H1 (cell line): ENCODE measurements at regions not wholly inside any gene's neighbourhood (a gene's known extent, or its start where the extent isn't known, plus 50 kb on each side); places are given as distances from the start of the nearest gene placed in this dataset.

Source experiments
- CTCF ChIA-PET: fragments of 300-600 bp; sonication (Branson Sonifier 250); formaldehyde crosslinking; loops from one replicate; lab custom pipeline; 2021; ENCODE audit not compliant: partially characterized antibody; lab: Charles Lee
- POLR2A ChIA-PET: fragments of 300-600 bp; sonication (Branson Sonifier 250); formaldehyde crosslinking; loops from one replicate; lab custom pipeline; 2021; ENCODE audit warnings: inconsistent platforms; ENCODE audit not compliant: partially characterized antibody; lab: Charles Lee
- DNase-seq, 2 experiments: peaks; one replicate each; pipeline versions ENCODE4 v3.0.0 to v3.0.0-alpha.2; 2010 to 2022; ENCODE audit warnings: low spot score in 2 of 2, low read depth in 1 of 2, mixed read lengths in 1 of 2
- FAIRE-seq: peaks from 2 replicates; lab custom pipeline; 2011; peaks lifted over from hg19 to GRCh38; lab: Jason Lieb, UNC
- H2AFZ ChIP-seq: 2 replicates; pipeline ENCODE4 v1.8.1; 2012; ENCODE audit warnings: low read length, inconsistent platforms
- H2AK5ac ChIP-seq: 2 replicates; pipeline ENCODE4 v1.6.1; 2013; ENCODE audit warnings: low read depth, low read length
- H2BK120ac ChIP-seq: replicated peaks from 2 replicates; pipeline ENCODE3; 2013; ENCODE audit warnings: low read depth, low read length, inconsistent platforms
- H2BK12ac ChIP-seq: 2 replicates; pipeline ENCODE4 v1.6.1; 2013; ENCODE audit warnings: low read depth, low read length
- H2BK15ac ChIP-seq: 2 replicates; pipeline ENCODE4 v1.6.1; 2013; ENCODE audit warnings: low read length
- H2BK20ac ChIP-seq: 2 replicates; pipeline ENCODE4 v1.6.1; 2013; ENCODE audit warnings: low read length
- H2BK5ac ChIP-seq: 2 replicates; pipeline ENCODE4 v1.6.1; 2013; ENCODE audit warnings: low read depth, low read length
- H3K14ac ChIP-seq: 2 replicates; pipeline ENCODE4 v1.6.1; 2013; ENCODE audit warnings: inconsistent platforms; ENCODE audit not compliant: insufficient read length
- H3K18ac ChIP-seq: 2 replicates; pipeline ENCODE4 v1.6.1; 2013; ENCODE audit warnings: low read length; ENCODE audit errors: extremely low read depth
- H3K23ac ChIP-seq: 2 replicates; pipeline ENCODE4 v1.6.1; 2013; ENCODE audit warnings: inconsistent platforms; ENCODE audit not compliant: insufficient read length
- H3K23me2 ChIP-seq: 2 replicates; pipeline ENCODE4 v1.6.1; 2013; ENCODE audit warnings: low read depth, low read length
- H3K27ac ChIP-seq: 2 replicates; pipeline ENCODE4 v1.6.1; 2011; ENCODE audit warnings: low read depth, low read length, inconsistent platforms
- H3K27me3 ChIP-seq, 4 experiments: replicated peaks in 1 of 4; 1 replicate in 1 of 4; 2 replicates in 3 of 4; pipeline versions ENCODE4 v1.6.1 to v1.8.1; 2011 to 2013; ENCODE audit warnings: low read length in 3 of 4, mild to moderate bottlenecking in 3 of 4, inconsistent platforms in 2 of 4, mixed read lengths in 2 of 4, moderate library complexity in 1 of 4; ENCODE audit not compliant: control insufficient read depth in 3 of 4, insufficient read depth in 3 of 4; ENCODE audit errors: extremely low read depth in 1 of 4
- H3K36me3 ChIP-seq, 4 experiments: 2 replicates each; pipeline versions ENCODE4 v1.6.1 to v1.8.1; 2011 to 2013; ENCODE audit warnings: mild to moderate bottlenecking in 4 of 4, low read length in 3 of 4, moderate library complexity in 2 of 4, control low read depth in 1 of 4, inconsistent platforms in 1 of 4; ENCODE audit not compliant: insufficient read depth in 4 of 4, control insufficient read depth in 2 of 4
- H3K4ac ChIP-seq: replicated peaks from 2 replicates; pipeline ENCODE3; 2013; ENCODE audit warnings: low read length, low read depth, mixed read lengths, inconsistent platforms; ENCODE audit not compliant: insufficient read length
- H3K4me1 ChIP-seq, 4 experiments: replicated peaks in 1 of 4; 1 replicate in 1 of 4; 2 replicates in 3 of 4; pipeline versions ENCODE4 v1.6.1 to v1.8.1; 2011 to 2013; ENCODE audit warnings: low read length in 3 of 4, inconsistent platforms in 2 of 4, mixed read lengths in 1 of 4; ENCODE audit not compliant: insufficient read depth in 4 of 4, control insufficient read depth in 3 of 4
- H3K4me2 ChIP-seq, 2 experiments: 2 replicates each; pipeline versions ENCODE4 v1.6.1 to v1.8.1; 2011 to 2013; ENCODE audit warnings: low read depth in 2 of 2, low read length in 2 of 2, control low read depth in 1 of 2, inconsistent platforms in 1 of 2, mild to moderate bottlenecking in 1 of 2; ENCODE audit not compliant: insufficient read depth in 1 of 2
- H3K4me3 ChIP-seq, 4 experiments: fragments of 200-600, 300-600 bp in 1 of 4; sonication (generic), shearing (Covaris generic), sonication (Bioruptor Twin) in 1 of 4; 2 replicates each; pipeline versions ENCODE4 v1.5.1 to v1.8.1; 2011 to 2016; ENCODE audit warnings: low read length in 4 of 4, low read depth in 3 of 4, control low read depth in 2 of 4, inconsistent platforms in 2 of 4, mild to moderate bottlenecking in 2 of 4, mixed read lengths in 1 of 4, moderate library complexity in 1 of 4; ENCODE audit not compliant: insufficient read depth in 2 of 4; ENCODE audit errors: extremely low read depth in 1 of 4
- H3K56ac ChIP-seq: replicated peaks from 2 replicates; pipeline ENCODE3; 2013; ENCODE audit warnings: low read depth, mild to moderate bottlenecking, mixed read lengths, low read length, inconsistent platforms; ENCODE audit not compliant: insufficient read length
- H3K79me1 ChIP-seq: 2 replicates; pipeline ENCODE4 v1.6.1; 2013; ENCODE audit warnings: low read depth, low read length, control low read depth
- H3K79me2 ChIP-seq, 2 experiments: 2 replicates each; pipeline versions ENCODE4 v1.6.1 to v1.8.1; 2012 to 2013; ENCODE audit warnings: low read length in 2 of 2, mild to moderate bottlenecking in 2 of 2, inconsistent platforms in 1 of 2; ENCODE audit not compliant: insufficient read depth in 2 of 2, control insufficient read depth in 1 of 2
- H3K9ac ChIP-seq, 4 experiments: replicated peaks in 1 of 4; 1 replicate in 1 of 4; 2 replicates in 3 of 4; pipeline versions ENCODE4 v1.6.1 to v1.8.1; 2011 to 2013; ENCODE audit warnings: low read depth in 3 of 4, low read length in 3 of 4, control low read depth in 2 of 4, mild to moderate bottlenecking in 2 of 4, moderate library complexity in 2 of 4, inconsistent platforms in 1 of 4; ENCODE audit errors: extremely low read depth in 1 of 4
- H3K9me3 ChIP-seq, 2 experiments: 2 replicates each; pipeline versions ENCODE4 v1.6.1 to v1.8.1; 2012 to 2013; ENCODE audit warnings: mild to moderate bottlenecking in 2 of 2, moderate library complexity in 2 of 2, control low read depth in 1 of 2, inconsistent platforms in 1 of 2, low read depth in 1 of 2, low read length in 1 of 2, mixed read lengths in 1 of 2; ENCODE audit not compliant: insufficient read depth in 2 of 2
- H4K20me1 ChIP-seq, 2 experiments: replicated peaks in 1 of 2; 2 replicates each; pipeline versions ENCODE3 to v1.8.1; 2011 to 2013; ENCODE audit warnings: inconsistent platforms in 2 of 2, low read length in 2 of 2, mild to moderate bottlenecking in 1 of 2; ENCODE audit not compliant: insufficient read depth in 2 of 2, control insufficient read depth in 1 of 2
- H4K5ac ChIP-seq: 2 replicates; pipeline ENCODE4 v1.6.1; 2013; ENCODE audit warnings: low read length, low read depth, mixed read lengths, inconsistent platforms; ENCODE audit not compliant: insufficient read length
- H4K8ac ChIP-seq: 2 replicates; pipeline ENCODE4 v1.8.0; 2013; ENCODE audit warnings: mild to moderate bottlenecking, moderate library complexity, low read length, inconsistent platforms; ENCODE audit not compliant: insufficient read depth; ENCODE audit errors: extremely low read depth
- H4K91ac ChIP-seq: replicated peaks from 2 replicates; pipeline ENCODE3; 2013; ENCODE audit warnings: low read length, mixed read lengths, inconsistent platforms; ENCODE audit not compliant: insufficient read length
- CEBPB ChIP-seq: IDR thresholded peaks from 2 replicates; pipeline ENCODE4 v1.6.1; 2012; ENCODE audit warnings: low read depth, low read length
- CTBP2 ChIP-seq: IDR thresholded peaks from 2 replicates; pipeline ENCODE4 v1.7.0; 2011; ENCODE audit warnings: borderline replicate concordance, mild to moderate bottlenecking, moderate library complexity, mixed read lengths, low read length; ENCODE audit not compliant: insufficient read depth, insufficient read length
- CTCF ChIP-seq, 3 experiments: IDR thresholded peaks; 1 replicate in 2 of 3; 2 replicates in 1 of 3; pipeline versions ENCODE4 v1.5.1 to v1.6.1; 2011; ENCODE audit warnings: low read length in 3 of 3, mild to moderate bottlenecking in 3 of 3, inconsistent platforms in 2 of 3, low read depth in 1 of 3, moderate library complexity in 1 of 3; ENCODE audit not compliant: insufficient read depth in 1 of 3; ENCODE audit errors: control extremely low read depth in 1 of 3
- HDAC2 ChIP-seq, 2 experiments: fragments of 300-600 bp in 1 of 2; sonication (generic) in 1 of 2; IDR thresholded peaks; 2 replicates each; pipeline ENCODE4 v1.6.1; 2011 to 2012; ENCODE audit warnings: low read depth in 2 of 2, low read length in 2 of 2, mild to moderate bottlenecking in 2 of 2, moderate library complexity in 2 of 2, borderline replicate concordance in 1 of 2, inconsistent platforms in 1 of 2
- JUN ChIP-seq: IDR thresholded peaks from 2 replicates; pipeline ENCODE4 v1.6.1; 2011; ENCODE audit warnings: low read depth, mild to moderate bottlenecking, improper control_type of control experiment, low read length
- KDM5A ChIP-seq: fragments of 200-600 bp; IDR thresholded peaks from 2 replicates; pipeline ENCODE4 v1.7.1; 2012; ENCODE audit warnings: mild to moderate bottlenecking, low read length, inconsistent platforms, mixed read lengths
- POLR2AphosphoS5 ChIP-seq: IDR thresholded peaks from 2 replicates; pipeline ENCODE4 v1.6.1; 2011; ENCODE audit warnings: low read depth, low read length
- RAD21 ChIP-seq, 2 experiments: IDR thresholded peaks in 1 of 2; conservative IDR thresholded peaks in 1 of 2; 2 replicates each; pipeline ENCODE4 v1.6.1; 2011; ENCODE audit warnings: low read depth in 2 of 2, low read length in 2 of 2, improper control_type of control experiment in 1 of 2, inconsistent platforms in 1 of 2, mild to moderate bottlenecking in 1 of 2, moderate library complexity in 1 of 2
- SAP30 ChIP-seq: fragments of 300-600 bp; sonication (generic); IDR thresholded peaks from 2 replicates; pipeline ENCODE4 v1.7.1; 2012; ENCODE audit warnings: low read length, moderate library complexity, mild to moderate bottlenecking, inconsistent platforms; ENCODE audit not compliant: insufficient read depth, insufficient replicate concordance
- SUZ12 ChIP-seq: fragments of 200-600 bp; sonication (generic); IDR thresholded peaks from 2 replicates; pipeline ENCODE4 v1.6.1; 2012; ENCODE audit warnings: mild to moderate bottlenecking, inconsistent platforms, low read length, moderate library complexity, mixed read lengths

- TF ChIP-seq SUZ12: no peak
Observed at GRCh38 chr5:68754536-68754935, 339.3 kb upstream of the SLC30A5 start (continued).

- Histone ChIP-seq H4K5ac (no peak overlapping the region), H3K23ac (no peak overlapping the region), H3K27ac (no peak overlapping the region), H3K56ac (no peak overlapping the region), H3K79me2 (no peaks in the 10 kb centered on the region), H2AFZ (no peak overlapping the region), H4K20me1 (no peaks in the 10 kb centered on the region), H3K27me3 (no peaks in the 10 kb centered on the region), H3K4me1 (no peaks in the 10 kb centered on the region), H3K4me3 (no peak overlapping the region), H2BK15ac (no peak overlapping the region), H3K9ac (no peak overlapping the region), H2BK120ac (no peak overlapping the region), H3K9me3 (no peaks in the 10 kb centered on the region), H2BK20ac (no peak overlapping the region), H3K36me3 (no peaks in the 10 kb centered on the region), H3K23me2 (peaks cover 2% of the 10 kb centered on the region; the same call in 1 of the 2 replicates), H3K79me1 (no peaks in the 10 kb centered on the region), H2BK12ac (no peak overlapping the region), H3K4me2 (no peak overlapping the region), H4K91ac (no peak overlapping the region), H4K8ac (no peak overlapping the region), H2AK5ac (no peak overlapping the region), H3K14ac (no peak overlapping the region), H2BK5ac (no peak overlapping the region), H3K4ac (no peak overlapping the region), H3K18ac (no peak overlapping the region)
- FAIRE-seq (no peak), DNase-seq (no peak)
- ChIA-PET CTCF (no interaction called here), POLR2A (no interaction called here)
- no peak for TF ChIP-seq SAP30
- TF ChIP-seq KDM5A: no peak
- no peak for TF ChIP-seq RAD21 (IDR thresholded peaks at IDR 0.05 in 1 of 2, conservative IDR thresholded peaks at IDR 0.05 in 1 of 2; ENCODE audit: low read depth in 2 of 2, low read length in 2 of 2)
- no peak for TF ChIP-seq CEBPB
- TF ChIP-seq POLR2AphosphoS5: no peak
- no peak for TF ChIP-seq CTBP2
- no peak for TF ChIP-seq JUN
- TF ChIP-seq CTCF (IDR thresholded peaks at IDR 0.05; ENCODE audit: control extremely low read depth in 1 of 3, insufficient read depth in 1 of 3, low read depth in 1 of 3, low read length in 3 of 3): no peak
- no peak for TF ChIP-seq HDAC2 (IDR thresholded peaks at IDR 0.05; ENCODE audit: borderline replicate concordance in 1 of 2, low read depth in 2 of 2, low read length in 2 of 2)
Observed at GRCh38 chr5:68755293-68755692, 338.5 kb upstream of the SLC30A5 start.
